Left hindlimb (tissue), 1 donor: ENCODE measurements at regions not wholly inside any gene's neighbourhood (a gene's known extent, or its start where the extent isn't known, plus 50 kb on each side); places are given as distances from the start of the nearest gene placed in this dataset.

Experiments used
- DNase-seq: peaks from one replicate; pipeline ENCODE4 v3.0.0-alpha.2; 2018

- no peak for DNase-seq
Measured at GRCh38 chr3:76645724-76646123, 394.2 kb upstream of the ROBO2 start.

- DNase-seq = no peak
Measured at GRCh38 chr3:76646921-76647562, 392.9 kb upstream of the ROBO2 start.

- no peak for DNase-seq
Measured at GRCh38 chr3:76651784-76652183, 388.1 kb upstream of the ROBO2 start.

GRCh38 chr3:76652524-76652923, 387.4 kb upstream of the ROBO2 start:
- DNase-seq = no peak

DNA sequence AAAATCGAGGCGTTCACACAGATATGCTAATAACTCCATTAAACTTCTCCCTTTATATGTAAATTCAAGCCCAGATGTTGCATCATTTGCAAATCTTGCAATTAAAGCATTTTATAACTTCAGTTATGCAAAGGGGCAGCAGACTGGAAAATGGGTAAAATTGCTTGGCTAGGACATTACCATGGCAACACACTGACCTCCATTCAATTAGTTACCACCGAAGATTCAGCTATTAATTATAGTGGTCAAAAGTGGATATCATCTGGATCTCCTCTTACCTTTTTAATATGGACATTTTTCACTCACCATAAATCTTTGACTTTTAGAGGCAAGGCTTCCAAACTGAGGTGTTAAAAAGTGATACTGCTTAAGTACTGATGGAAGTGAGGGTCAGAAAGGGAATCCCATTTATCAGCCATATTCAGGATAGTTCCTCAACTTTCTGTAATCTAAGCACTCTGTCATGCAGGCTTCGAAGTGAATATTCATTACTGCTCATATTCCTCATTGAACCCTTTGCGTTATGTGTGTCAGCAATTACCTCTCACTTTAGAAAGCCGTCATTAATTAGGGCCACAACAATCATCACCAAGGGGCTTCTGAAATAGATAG, 386.2 kb upstream of the ROBO2 start:
- DNase-seq = no peak

DNA sequence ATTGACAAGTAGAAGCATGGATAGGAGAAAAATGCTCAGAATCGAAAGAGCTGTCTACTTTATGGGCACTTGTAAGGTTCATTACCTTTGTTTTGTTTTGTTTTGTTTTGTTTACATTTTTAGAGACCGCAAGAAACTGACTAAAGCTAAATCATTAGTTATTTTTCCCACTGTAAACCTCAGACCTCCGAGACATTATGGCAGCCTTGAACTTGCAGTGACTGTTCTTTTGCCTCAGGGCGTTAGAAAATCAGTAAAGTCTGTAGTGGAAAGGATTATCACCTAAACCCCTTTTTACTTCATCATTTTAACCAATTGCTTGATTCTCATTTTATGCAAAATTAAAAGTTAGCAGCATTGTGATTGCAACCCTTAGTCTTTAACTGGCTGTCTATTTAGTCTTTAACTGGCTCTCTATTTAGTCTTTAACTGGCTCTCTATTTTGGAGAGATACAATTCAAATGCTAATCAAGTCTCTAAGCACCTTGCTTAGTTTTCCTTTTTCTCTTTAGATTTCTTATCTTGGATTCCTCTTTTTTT, 383.3 kb upstream of the ROBO2 start:
- no peak for DNase-seq

GRCh38 chr3:76657909-76658308, 382.0 kb upstream of the ROBO2 start:
- DNase-seq = no peak

DNA sequence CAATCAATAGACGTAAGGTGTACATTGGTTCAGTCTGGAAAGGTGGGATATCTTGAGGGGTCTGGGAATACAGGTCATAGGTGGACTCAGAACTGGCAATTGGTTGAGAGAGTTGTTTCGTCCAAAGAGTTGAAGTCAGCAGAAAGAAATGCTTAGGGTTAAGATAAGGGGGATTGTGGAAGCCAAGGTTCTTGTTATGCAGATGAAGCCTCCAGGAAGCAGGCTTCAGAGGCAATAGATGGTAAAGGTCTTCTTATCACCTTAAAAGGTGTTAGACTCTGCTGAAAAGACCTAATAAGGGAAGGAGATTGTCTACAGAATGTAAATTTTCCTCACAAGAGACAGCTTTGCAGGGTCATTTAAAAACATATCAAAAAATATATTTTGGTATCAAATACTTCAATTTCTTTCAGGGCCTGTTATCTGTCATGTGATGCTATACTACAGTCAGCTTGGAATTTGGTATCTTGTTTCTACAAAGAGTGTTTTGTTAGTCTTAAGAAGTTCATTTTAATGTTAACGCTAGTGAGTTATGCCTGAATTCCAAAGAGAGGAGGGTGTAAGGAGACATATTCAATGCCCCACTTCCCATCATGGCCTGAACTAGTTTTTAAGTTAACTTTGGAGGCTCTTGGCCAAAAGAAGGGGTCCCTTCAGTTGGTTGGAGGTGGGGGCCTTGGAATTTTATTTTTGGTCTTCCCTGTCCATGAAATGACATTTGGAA, 378.2 kb upstream of the ROBO2 start:
- no peak for DNase-seq

DNA sequence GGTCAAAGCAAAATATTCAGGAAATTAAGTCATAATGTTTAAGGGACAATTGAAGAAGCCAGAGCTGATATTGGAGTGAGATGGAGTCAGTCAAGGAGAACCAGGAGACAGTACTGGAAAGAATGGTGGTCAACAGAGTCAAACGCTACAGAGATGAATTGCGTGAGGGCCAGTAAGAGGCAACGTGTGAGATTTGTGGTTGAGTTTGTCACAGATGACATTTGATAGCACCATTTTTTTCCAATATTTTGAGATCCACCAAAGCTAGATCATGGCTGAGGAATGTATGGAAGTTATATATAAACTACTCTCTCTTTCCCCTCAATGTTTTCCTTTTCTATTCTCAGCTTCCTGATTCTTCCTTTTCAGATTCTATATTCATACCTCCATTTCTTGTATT, 375.1 kb upstream of the ROBO2 start:
- DNase-seq = no peak

DNA sequence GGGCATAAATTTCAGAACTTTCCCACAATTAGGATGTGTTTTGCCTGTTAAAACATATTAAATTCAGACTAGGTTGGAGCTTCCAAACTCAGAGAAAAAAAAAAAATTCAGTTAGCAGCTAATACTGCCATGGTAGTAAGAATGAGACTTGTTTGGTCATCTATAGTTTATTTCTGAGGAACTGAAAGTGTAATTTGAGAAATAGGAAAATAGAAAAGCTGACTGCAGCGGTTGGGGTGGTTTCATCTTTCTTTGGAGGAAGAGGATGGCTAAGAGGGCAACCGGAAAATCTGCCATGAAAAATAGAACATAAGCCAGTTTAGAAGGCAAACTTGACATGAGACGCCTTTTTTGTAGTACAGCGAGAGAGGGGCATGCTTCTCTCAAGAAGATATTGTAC, 371.2 kb upstream of the ROBO2 start:
- DNase-seq = no peak

DNA sequence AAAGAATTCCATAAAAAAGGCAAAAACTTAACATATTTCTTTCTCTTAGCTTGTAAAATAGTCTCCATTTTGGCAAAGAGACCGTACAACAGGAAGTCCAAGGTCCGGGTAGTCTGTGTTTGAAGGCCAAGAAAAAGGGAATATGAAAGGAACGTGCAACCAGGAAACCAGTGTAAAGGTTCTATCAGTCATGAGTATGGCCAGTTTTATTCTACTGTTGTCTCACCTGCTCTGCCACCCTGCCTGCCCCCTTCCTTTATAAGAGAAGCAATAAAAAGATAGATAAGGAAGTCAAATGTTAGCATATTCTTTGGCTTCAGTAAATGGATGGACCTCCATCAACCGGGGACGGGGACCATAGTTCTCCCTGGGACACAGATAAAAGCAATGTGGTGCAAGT, 370.6 kb upstream of the ROBO2 start:
- DNase-seq = no peak

DNA sequence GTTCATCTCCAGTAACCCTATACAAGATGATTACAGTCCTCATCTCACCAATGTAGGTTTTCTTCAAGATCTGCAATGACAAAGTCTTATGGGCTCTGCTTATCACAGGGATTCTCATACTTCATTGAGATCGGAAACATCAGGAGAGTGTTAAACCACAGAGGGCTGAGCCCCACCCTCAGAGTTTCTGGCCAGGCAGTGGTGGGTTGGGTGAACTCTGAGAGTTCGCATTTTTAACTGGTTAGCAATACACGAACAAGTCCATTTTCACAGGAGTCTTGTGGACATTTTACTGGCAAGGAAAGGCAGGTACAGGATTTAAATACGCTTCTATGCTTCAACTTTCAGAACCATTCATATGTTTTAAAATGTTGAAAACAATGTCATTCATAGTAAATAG, 366.7 kb upstream of the ROBO2 start:
- no peak for DNase-seq

DNA sequence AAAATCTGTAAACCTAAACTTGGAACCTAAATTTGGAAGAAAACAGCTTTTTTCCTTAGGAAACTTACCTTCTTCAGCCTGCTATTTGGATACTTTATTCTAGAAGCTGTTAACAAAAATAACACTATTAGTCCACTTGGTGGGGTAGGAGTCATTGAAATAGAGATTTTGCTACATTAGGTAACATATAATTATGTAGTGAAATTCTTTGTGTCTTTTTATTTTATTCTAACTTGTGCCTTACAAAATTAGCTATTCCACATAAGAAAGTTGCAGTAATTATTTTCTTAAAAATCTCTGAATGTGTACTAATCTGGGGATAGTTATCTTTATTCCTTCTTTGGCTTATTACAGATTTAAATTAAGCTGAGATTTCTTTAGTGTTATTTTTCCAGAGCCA, 360.4 kb upstream of the ROBO2 start:
- no peak for DNase-seq

GRCh38 chr3:76683256-76683655, 356.6 kb upstream of the ROBO2 start:
- DNase-seq = no peak

DNA sequence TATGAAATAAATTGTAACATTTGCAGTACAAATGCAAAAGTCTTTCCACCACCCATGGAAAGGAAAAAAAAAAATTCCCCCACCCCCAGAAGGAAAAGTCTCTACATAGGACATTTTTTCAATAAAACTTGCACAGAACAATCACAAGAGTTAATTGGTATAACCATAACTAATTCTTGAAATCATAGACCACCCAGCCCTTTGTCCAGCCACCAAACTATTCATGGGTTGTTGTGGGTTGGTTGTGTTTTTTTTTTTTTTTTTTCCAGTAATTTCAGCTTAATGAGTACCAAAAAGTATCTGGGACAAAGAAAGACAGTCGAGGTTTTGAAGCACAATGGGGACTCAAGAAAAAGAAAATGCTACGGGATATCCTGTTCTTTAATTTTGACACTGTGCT, 355.0 kb upstream of the ROBO2 start:
- DNase-seq = no peak

- DNase-seq = no peak
Measured at GRCh38 chr3:76685858-76686257, 354.0 kb upstream of the ROBO2 start.

GRCh38 chr3:76687019-76687418, 352.9 kb upstream of the ROBO2 start:
- DNase-seq = no peak

- DNase-seq = no peak
Measured at GRCh38 chr3:76694063-76694462, 345.8 kb upstream of the ROBO2 start.

- no peak for DNase-seq
Measured at GRCh38 chr3:76698136-76698706, 341.7 kb upstream of the ROBO2 start.

DNA sequence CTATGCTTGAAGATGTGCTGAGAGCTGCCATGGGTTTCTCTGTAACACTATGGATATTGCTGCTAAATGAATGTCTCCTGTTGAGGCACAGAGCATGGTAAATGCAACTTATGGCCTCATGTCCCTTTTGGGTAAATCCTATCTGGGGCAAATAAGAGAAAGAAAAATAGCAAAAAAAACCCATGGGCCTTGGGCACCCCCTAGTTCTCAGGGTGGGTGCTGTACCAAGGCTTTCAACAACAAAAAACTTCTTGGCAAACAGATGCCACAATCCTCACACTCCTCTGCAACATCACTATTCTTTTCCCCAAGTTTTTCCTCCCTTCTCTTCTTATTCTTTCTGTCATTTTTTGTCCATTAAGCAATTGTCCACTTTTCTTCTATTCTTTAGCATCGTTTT, 340.1 kb upstream of the ROBO2 start:
- no peak for DNase-seq

DNA sequence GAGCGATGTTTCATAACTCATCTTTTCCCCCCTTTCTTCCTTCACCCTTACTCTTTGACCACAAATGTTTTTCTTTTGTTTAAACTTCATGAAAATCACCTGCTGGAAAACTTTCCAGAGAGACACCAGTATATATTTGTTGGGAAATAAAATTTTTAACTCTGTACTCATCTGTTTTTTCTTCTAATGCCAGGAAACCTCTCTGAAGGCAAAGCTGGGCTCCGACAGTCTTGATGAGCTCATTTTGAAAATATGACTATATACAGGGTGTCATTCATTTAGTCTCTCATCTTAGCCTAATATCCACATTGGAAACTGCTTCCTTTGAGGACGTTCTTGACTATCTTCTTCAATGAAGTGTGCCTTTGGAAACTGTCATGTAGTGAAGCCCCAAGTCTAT, 339.6 kb upstream of the ROBO2 start:
- DNase-seq = no peak

DNA sequence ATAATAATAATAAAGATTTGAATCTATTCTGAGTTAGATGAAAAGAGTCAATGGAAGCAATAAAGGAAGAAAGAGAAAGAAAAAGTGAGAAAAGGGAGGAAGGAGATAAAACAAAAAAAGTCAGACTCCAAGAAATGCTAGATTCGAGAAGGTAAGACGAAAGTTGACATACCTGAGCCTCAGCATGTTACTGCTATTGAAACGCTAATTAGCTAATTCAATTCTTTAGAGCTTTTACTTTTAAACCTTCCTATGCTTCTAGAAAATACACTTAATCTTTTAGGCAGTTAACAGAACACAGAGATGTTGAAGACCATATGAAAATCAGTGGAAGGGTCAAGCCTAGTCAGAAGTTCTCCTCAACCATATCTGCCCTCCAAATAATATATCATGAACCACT, 337.2 kb upstream of the ROBO2 start:
- DNase-seq = no peak

GRCh38 chr3:76715426-76715825, 324.5 kb upstream of the ROBO2 start:
- DNase-seq = no peak

DNA sequence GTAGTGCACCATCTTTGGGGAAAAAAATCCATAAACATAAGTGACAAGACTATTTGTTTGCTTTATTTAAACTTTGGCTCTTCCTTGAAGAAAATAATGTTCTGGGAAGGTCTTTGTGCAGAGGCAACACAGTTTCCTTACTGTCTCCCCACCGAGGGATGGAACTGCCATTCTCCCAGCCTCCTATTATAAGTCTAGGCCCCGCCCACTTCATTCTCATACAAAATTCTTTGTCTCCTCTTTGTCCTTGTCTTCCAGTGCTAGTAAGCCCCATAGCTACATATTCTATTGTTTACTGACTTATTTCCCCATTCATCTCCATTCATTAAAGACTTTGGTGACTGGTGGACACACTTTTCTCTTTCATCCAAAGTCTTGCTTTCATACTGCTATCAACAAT, 316.5 kb upstream of the ROBO2 start:
- DNase-seq = no peak
